AG08396 (cell line): ENCODE measurements at regions not wholly inside any gene's neighbourhood (a gene's known extent, or its start where the extent isn't known, plus 50 kb on each side); places are given as distances from the start of the nearest gene placed in this dataset.

Experiments
- DNase-seq: peaks from one replicate; pipeline ENCODE4 v3.0.0; 2012; ENCODE audit warnings: low spot score, mixed read lengths

DNA sequence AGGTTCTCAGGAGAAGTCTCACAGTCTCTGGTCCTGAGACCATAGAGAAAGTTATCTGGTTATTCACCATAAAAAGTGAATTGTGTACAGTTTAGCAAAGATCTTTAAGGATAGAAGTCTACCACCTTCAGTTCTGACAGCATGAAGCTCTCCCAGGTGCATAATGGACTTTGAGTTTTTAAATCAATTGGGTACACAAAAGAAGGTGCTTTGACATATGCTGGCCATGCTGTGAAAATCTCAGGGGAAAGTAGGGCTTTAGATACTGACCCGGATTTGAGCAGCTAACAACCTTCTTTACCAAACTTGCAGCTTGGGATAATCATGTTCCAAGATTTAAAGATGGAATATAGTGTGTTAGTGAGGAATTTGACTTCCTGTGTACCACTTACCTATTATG is 264.2 kb downstream of the ZSWIM6 start:
- DNase-seq = no peak

DNA sequence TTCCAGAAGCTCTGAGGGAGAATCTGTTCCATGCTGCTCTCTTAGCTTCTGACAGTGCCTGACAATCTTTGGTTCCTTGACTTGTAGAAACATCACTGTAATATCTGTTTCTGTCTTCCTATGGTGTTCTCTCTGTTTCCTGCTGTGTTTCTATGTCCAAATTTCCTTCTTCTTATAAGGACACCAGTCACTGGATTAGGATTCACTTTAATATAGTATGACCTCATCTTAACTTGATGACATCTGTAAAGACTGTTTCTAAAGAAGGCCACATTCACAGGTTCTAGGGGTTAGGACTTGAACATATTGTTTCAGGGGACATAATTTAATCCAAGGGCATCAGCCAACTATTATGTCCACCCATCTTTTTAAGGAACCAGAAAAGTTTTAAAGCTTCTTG is 265.6 kb downstream of the ZSWIM6 start:
- DNase-seq = no peak

DNA sequence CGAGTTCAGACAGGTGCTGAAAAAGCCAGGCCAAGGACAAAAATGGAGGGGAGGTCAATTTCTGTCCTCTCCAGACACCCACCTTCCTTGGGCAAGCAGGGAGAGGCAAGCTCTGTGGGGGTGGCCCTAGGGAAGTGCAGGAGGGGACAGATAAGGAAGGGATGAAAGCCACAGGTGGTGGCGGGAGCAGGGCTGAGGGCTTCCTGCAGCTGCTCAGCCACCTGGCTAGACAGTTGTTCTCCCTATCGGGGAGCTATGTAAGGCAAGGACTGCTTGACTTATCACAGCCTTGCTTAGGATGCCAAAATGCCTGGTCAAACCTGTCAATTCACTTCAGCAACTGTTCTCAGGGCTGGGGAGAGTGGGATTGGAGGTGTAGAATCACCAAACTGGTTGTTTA is 266.1 kb downstream of the ZSWIM6 start:
- DNase-seq = no peak

DNA sequence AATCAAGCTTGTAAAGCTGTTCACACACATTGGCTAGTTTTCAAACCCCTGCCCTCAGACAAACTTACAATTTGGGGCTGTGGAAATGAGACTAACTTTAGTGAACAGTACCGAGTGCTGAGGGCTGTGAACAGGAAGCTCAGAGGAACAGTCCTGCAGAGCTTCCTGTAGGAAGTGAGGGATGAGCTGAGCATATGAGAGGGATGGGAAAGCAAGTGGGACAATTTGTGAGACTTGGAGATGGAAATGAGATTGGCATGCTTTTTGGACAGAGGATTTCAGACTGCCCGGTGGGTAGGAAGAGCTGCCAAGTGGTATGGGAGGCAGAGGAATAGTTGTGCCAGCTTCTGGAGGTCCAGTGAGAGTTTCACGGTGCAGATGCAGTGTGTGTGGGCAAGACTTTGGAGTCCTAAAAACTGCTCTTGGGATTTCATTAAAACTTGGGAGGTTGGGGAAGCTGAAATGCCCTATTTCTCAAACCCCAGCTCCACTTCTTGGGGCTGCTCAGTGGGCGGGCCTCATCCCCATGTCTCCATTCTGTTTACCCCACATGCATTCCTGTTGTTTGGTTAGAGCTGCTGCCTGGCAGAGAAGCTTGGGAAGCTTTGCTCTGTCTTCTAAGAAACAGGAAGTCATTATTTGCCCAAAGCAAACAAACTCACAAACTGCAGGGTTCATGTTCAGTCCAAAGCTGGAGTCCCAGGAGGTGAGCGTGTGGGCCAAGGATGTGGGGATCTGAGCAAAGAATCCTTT is 267.5 kb downstream of the ZSWIM6 start:
- DNase-seq = peak; percentile 43

DNA sequence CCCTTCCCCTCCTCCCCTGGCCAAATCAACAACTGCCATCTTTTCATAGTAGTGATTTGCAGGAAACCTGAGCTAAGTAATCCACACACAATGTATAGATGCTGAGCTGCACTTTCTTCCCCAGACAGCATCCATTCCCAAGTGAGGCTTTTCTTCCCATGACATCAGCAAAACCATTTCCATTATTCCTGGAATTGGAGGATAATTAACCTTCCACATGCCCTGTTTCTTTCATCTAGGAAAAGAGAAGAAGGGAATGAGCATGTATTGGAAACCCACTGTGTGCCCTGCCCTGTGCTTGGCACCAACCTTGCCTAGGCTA is 268.0 kb downstream of the ZSWIM6 start:
- DNase-seq = no peak

- no peak for DNase-seq
These were observed 269.0 kb downstream of the ZSWIM6 start for GRCh38 chr5:61600945-61601511.

GRCh38 chr5:61603211-61603908 is 271.3 kb downstream of the ZSWIM6 start:
- DNase-seq = peak; percentile 23

- no peak for DNase-seq
These were observed 272.3 kb downstream of the ZSWIM6 start for GRCh38 chr5:61604076-61605025.

GRCh38 chr5:61609840-61610677 is 278.0 kb downstream of the ZSWIM6 start:
- DNase-seq = no peak

DNA sequence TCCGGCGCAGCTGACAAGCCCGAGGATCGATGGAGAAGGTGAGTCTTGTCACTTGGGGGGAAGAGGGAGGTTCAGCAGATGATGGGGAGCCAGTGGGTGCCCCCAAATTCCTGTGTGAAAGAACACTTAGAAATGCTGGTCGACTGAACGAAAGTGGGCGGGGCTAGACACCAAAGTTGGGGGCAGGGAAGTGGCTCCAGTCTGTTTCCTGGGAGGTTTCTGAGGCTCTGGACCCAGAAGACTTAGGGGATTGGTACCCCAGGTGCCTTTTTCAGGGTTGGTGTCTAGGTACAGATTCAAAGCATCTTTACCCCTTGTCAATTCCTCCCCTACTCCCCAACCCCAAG is 278.6 kb downstream of the ZSWIM6 start:
- DNase-seq = no peak

GRCh38 chr5:61612431-61612830 is 280.4 kb downstream of the ZSWIM6 start:
- DNase-seq = no peak

GRCh38 chr5:61613679-61614078 is 281.6 kb downstream of the ZSWIM6 start:
- DNase-seq = no peak

GRCh38 chr5:61614606-61615005 is 282.5 kb downstream of the ZSWIM6 start:
- DNase-seq = no peak

- DNase-seq = no peak
These were observed 285.0 kb downstream of the ZSWIM6 start for GRCh38 chr5:61617039-61617438.

GRCh38 chr5:61617995-61618525 is 286.0 kb downstream of the ZSWIM6 start:
- no peak for DNase-seq

DNA sequence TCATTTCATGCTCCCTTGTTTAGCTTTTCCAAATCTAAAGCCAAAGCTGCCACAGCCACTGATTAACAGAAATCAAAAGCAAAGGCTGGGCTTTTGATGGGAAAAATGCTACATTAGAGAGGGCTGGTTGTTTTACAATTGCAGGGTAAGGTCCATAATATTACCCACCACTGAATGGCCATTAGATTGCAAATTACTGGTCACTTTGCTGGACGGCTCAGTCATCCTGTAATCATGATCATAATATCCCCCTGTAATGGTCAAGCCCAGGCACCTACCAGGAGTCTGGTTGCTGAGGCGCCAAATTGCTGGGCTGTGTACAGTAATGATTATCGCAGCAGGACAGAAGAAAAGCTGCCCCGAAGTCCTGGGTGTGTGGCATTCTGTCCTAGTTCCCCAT is 286.5 kb downstream of the ZSWIM6 start:
- DNase-seq = no peak

- DNase-seq = no peak
These were observed 287.2 kb downstream of the ZSWIM6 start for GRCh38 chr5:61619289-61619688.

- no peak for DNase-seq
These were observed 287.9 kb downstream of the ZSWIM6 start for GRCh38 chr5:61619777-61620518.

- no peak for DNase-seq
These were observed 288.7 kb downstream of the ZSWIM6 start for GRCh38 chr5:61620699-61621182.

- DNase-seq = no peak
These were observed 289.2 kb downstream of the ZSWIM6 start for GRCh38 chr5:61621202-61621650.
